ENCODE measurements at regions not wholly inside any gene's neighbourhood (a gene's known extent, or its start where the extent isn't known, plus 50 kb on each side); places are given as distances from the start of the nearest gene placed in this dataset.

DNA sequence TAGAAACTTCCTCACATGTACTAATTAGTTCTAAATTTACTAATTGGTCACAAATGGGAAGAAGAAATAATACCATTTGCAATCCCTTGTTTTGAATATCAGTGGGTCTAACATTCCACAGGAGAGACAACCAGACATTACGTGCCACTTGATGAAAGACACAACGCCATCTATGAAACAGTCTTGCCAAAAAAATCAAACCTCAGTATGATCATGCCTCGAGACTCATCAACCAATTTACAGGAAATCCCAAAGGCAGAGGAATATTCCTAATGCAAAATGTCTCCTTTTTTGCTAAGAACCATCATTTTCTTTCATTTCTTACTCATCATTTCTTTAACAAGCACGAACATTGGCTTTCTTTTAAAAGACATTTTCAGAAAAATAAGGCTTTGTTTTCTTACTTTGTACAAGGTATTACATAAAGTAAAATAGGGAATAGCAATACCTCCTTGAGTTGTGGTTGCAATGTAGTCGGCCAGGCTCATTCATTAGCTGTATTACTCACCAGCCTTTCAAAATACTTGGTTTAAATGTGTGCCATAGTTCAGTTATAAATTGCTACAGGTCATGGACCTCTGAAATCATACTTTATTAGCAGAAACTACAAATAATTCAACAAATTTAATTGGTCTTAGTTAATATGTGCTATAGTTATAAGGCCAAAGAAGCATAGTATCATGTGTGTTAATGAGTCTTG, 436.2 kb upstream of the FLRT2 start:
- peak; percentile 66 for DNase-seq (ENCODE audit: low read depth, low spot score)

DNA sequence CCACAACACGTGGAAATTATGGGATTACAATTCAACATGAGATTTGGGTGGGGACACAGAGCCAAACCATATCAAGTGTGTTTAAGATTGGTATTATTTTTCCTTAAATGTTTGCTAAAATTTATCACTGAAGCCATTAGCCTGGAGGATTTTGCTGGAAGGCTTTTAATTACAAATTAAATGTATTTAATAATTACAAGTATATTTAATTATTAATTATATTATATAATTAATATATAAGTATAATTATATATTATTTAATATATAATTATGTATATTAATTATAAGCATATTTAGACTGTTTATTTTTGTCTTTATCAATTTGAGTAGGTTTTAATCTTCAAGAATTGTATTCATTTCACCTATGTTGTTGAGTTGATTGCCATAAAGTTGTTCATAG, 427.4 kb upstream of the FLRT2 start:
- DNase-seq (ENCODE audit: low read depth, low spot score), result no peak

DNA sequence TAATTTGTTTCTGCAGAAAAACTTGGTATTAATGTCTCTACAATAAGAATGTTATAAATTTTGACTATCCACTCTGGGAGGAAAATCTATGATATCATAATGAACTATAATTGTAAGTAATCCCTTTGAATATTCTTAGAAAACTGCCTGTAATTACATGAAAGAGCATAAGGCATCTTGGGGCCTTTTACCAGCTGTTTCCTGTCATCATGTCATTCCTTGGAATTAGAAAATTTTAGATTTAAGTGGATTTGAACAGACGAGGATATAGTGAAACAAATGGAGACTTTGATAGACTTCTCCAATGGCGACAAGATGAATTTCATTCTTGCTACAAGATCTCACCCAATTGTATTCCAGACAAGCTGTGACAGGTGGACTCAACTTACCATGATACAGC, 423.4 kb upstream of the FLRT2 start:
- DNase-seq (ENCODE audit: low read depth, low spot score), result no peak

DNA sequence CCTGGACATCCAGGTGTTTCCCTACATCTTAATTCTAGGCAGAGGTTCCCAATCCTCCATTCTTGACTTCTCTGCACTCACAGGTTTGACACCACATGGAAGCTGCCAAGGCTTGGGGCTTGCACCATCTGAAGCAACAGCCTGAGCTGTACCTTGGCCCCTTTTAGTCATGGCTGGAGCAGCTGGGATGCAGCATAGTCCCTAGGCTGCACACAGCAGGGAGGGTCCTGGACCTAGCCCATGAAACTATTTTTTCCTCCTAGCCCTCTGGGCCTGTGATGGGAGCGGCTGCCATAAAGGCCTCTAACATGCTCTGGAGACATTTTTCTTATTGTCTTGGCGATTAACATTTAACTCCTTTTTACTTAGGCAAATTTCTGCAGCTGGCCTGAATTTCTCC, 417.2 kb upstream of the FLRT2 start:
- no peak for DNase-seq (ENCODE audit: low read depth, low spot score)

DNA sequence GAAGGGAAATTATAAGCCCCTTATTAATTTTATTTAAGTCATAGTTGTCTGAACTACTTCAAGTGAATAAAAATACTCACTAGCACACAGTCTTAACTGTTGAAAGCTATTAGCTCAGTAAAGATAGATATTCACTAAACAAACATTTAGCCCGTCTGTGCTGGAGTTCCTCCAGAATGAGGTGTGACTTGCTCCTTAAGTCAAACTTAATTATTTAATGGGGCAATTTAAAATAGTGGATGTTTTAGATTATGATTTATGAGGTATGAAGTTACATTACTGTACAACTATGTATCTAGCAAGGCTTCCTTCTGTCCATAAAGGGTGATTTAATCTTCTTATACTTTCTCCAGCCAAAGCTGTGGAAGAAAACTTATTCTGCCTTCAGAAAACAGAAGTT, 414.0 kb upstream of the FLRT2 start:
- DNase-seq (ENCODE audit: low read depth, low spot score), result no peak

DNA sequence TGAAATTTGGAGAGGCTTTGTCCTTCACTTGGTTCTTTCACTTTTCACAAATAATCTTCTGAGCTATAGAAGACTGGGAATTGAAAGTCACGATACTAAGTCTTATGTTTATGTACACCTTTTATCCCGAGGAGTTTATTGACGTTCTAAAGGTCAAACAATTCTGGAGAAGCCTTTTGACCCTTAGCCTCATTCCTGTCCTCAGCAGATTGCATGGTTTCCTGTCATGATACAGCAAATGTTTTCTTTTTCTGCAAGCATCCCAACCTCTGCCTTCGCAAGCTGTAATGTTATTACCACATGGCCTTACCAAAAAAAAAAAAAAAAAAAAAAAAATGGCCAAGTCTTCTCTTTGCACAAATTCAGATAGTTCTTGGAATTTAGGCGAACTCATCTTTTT, 411.7 kb upstream of the FLRT2 start:
- no peak for DNase-seq (ENCODE audit: low read depth, low spot score)

DNA sequence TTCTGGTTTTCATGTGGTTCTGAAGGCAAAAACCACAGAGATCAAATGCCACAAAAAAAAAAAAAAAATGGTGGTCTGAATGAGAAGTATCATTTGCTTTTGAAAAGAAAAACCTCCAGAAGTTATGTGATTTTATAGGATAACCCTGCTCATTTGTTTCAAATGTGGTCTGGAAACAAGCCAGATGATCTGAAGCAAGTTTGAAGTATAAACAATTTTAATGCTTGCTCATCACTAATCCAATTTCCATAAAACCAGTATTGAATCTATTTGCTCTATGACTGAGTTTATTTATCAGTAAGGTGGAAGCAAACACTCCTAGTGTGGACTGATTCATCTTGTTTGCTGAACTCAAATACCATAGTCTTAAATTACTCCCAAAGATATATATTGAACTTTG, 407.3 kb upstream of the FLRT2 start:
- DNase-seq (ENCODE audit: low read depth, low spot score), result peak; percentile 66

DNA sequence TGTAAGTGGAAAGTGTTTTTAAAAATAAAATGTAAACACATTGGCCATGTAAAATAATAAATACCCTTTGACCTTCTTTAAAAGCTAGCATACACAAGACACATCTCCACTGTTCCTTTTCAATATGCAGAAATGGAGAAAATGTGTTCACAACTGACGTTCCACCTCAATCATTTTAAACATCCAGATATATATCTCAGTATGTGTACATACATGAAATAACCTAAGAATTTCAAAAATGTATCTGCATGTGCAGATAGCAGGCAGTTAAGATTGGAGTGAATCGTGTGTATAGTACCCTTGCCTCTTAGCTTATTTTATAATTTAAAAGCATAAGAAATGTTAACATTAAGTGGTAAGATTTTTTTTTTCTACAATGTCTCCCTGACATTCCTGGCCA, 406.2 kb upstream of the FLRT2 start:
- DNase-seq (ENCODE audit: low read depth, low spot score), result no peak

DNA sequence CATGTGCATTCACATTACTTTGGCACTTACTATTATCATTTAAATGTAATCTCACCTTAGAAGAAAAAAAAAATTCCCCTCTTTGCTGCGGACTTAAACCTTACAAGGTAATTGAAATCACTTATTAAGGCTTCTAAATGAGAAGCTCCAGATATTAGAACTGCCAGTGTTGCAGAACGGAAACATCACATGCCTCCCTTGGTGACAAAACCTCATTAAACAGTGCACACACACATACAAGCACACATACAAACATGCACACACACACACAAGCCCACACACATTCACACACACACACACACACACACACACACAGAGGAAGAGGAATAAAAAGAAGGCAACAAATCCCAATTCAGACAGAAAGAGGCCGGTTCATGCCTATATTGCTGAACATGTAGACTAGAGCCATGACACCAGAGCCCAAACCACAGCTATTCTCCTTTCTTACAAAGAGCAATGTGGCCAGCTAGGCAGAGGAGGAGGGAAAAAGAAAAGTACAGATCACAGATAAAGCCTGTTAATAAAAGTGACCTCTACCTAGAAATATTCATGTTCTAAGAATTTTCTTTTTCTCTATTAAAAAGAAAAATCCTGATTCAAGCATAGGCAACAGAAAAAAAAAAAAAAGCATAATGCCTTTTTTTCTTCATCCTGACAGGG, 405.2 kb upstream of the FLRT2 start:
- peak; percentile 33 for DNase-seq (ENCODE audit: low read depth, low spot score)

DNA sequence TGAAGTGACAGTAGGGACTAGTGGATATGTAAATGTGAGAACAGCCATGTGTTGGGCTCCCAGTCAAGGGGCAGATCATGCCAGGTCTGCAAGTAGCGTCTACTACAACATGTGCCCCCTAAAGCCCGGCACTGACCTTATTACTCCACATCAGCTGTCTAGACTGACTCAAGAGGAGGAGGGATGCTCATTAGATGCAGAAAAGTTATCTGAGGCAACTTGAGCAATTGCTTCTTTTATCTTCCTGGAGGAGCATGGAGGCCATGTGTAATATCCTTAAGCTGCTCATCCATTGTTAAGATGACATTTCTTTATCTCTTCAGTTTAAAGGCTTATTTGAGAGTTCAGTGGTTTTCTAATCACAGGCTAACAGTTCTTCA, 404.7 kb upstream of the FLRT2 start:
- no peak for DNase-seq (ENCODE audit: low read depth, low spot score)

DNA sequence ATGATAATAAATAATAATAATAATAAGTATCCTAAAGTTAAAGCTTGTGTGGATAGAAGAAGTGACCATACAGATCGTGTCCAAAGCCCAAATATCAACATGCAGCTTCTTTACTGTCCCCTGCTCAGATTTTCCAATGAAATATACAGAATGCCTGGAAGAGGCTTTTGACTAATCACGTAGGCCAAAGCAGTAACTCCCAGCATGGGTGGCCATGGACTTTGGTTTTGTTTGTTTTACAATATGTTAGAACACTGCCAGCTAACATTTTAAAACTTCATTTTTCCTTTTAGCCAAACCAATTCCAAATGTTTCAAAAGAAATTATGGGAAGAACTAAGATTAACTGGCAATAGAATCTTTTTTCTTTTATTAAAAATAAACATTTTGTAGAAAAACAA, 400.0 kb upstream of the FLRT2 start:
- no peak for DNase-seq (ENCODE audit: low read depth, low spot score)

DNA sequence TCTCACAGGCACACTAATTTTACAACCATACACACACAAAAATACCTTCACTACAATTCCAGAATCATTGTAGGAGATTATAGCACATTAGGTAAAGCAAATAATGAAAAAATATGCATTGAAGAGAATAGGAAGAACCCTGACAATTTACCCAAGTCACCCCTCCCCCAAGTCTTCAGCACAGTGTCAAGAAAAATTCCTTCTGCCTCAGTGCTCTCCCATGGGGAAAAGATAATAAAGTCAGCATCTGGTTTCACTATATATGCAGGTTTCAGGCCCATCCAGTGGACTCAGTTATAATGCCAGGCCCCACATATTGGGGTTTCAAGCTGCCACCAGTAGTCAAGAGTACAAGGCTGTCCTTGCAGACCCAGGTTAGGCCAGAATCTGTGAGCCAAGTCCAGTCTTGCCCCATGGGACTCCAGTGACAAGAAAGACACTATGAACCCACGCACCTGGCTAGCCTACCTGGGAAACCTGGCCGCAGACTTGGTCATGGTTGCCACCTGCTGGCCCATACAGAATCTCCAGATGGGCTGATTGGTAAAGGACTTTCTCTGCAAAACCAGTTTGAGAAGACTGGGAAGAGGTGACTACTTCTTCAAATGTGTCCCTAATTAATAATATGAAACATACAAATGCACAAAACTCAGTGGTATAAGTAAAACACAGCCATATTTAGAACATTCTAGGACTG, 398.6 kb upstream of the FLRT2 start:
- DNase-seq (ENCODE audit: low read depth, low spot score), result no peak

DNA sequence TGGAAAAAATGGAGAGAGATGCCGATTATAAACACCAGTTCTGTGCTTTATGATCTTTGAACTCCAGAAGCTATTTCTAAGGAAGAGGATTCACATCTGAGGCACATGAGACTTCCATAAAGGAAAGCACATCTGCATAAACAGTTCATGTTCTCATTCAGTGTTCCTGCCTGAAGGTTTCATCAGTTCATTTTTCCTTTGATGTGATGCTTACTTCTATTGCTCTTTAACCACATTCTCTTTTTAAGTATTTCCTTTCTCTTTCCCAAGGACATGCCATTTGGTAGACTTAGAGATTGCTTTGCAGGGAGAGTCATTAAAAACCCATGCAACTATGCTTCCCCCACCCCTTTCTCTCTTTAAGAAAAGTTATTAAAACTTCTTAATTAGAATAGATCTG, 387.0 kb upstream of the FLRT2 start:
- DNase-seq (ENCODE audit: low read depth, low spot score), result no peak

DNA sequence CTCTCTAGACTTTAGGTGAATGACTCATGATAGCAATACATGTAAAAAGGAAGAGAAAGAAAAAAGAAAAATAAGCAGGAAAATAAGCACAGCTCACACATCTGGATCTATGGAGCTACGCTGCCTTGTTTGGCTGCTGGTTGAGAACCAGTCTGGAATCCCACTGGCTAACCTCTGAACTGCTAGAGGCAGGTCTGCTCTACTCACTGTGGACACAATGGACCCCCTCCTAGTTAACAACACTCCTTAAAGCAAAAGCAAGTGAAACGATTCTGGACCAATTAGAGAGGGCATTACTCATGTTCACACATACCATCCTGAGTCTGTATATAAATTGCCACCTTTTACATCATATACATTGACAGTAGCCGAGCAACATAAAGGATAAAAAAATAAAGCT, 383.2 kb upstream of the FLRT2 start:
- no peak for DNase-seq (ENCODE audit: low read depth, low spot score)

DNA sequence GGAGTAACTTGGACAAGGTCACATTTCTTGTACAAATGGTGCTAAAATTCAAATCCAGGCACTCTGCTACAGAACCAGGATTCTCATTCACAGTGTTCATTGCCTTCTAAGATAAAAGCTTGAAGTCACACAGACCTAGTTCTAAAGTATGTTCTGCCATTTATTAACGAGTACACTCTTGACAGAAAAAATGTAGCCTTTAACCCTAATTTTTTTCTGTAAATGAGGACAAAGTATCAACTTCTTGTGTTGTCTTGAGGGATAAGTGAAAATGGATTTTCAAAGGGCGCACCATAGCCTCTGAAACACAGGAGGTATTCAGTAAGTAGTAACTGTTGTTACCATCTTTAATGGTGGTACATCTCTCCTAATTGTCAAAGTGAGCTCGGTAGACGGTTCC, 379.8 kb upstream of the FLRT2 start:
- DNase-seq (ENCODE audit: low read depth, low spot score), result no peak

DNA sequence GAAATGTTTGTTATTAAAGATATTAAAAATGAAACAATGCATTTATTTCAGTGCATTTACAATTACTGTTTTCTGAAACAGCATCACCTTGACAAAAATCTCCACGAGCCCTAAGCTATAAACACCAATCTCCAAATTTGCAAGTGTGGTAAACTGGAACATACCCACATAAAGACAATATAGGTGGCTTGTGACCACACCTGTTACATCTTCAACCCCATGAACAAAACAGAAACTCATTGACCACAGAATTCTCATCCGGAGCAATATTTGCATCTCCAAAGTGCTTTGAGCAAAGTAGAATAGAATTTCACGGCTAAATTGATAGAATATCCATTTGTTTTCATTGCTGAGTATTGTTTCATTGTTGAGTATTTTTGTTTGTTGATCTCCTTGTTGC, 375.2 kb upstream of the FLRT2 start:
- no peak for DNase-seq (ENCODE audit: low read depth, low spot score)

DNA sequence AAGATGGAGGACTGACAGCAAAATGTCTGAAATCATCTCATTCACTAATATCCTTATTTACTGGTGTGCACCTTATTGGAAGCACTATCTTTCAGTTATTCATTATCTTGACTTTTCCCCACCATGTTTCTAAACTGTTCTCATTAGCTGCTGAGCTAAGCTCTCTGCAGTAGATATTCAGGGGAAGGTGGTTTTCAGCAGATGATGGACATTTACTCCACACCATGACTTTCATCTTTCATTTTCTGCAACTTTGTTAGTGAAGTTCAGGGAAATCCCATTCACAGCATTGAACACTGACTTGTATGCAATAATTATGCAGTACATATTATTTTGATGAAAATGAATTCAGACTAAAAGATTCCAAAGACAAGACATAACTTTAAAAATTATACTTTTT, 373.6 kb upstream of the FLRT2 start:
- no peak for DNase-seq (ENCODE audit: low read depth, low spot score)

DNA sequence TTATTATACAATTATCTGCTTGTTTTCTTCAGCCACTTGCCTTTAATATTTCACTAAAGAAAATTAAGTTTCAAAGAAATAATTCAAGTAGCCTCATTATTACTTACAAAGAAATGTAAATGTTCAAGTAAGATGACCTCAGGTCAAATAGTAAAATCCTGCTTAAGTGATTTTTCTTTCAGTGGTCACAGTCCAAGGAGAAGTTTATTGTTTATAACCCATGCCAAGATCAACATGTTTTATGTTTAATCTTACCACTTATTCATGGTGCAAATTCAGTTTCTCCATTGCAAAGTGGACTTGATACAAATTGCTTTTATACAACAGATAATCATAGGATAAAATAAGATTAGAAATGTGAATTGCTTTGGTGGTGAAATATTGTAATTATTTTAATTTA, 370.2 kb upstream of the FLRT2 start:
- DNase-seq (ENCODE audit: low read depth, low spot score), result no peak

DNA sequence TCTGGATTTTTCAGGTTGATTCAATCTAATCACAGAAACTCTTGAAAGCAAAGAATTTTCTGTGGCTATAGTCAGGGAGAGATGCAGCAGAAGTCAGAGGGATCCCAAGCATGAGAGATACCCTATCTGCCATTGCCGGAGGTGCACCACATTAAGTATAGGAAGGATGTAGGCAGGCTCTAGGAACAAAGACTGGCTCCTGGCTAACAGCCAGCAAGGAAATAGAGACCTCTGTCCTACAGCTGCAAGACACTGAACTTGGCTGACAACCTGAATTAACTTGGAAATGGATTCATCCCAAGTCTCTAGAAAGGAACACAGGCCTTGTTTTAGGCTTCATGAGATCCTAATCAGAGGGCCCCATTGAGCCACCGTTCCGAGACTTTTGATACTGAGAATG, 364.9 kb upstream of the FLRT2 start:
- no peak for DNase-seq (ENCODE audit: low read depth, low spot score)

DNA sequence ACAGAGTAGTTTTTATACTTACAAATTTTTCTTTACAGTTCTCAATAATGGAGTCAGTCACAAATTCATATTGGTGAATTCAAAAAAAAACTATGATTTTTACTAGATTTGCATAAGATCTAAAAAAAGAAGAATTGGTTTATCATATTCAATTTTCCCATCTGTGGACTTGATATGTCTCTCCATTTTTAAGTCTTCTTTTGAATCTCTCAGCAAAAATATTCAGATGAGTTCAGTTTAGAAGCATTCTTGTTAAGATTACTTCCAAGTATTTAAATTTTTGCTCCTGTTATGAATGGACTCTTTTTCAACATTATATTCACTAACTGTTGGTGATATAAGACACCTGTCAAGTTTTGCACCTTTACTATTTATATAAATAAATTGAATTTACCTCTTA, 360.6 kb upstream of the FLRT2 start:
- no peak for DNase-seq (ENCODE audit: low read depth, low spot score)

DNA sequence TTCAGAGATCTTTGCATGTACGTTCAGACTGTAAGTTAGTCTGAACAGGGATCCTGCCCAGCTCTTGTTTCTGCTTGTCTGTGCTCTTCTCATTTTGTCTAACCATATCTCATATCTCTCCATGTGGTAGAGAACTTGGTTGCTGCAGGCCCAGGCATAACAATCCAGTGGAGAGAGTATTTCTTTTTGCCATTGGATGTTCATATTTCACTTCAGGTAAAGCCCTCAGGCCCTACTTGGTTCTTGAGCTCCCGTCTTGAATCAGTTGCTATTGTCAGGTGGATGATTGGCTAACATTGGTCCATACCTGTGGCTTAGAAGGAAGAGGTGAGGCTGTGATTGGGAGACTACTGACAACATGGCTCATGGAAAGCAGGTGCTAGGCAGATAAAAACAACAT, 357.7 kb upstream of the FLRT2 start:
- no peak for DNase-seq (ENCODE audit: low read depth, low spot score)

DNA sequence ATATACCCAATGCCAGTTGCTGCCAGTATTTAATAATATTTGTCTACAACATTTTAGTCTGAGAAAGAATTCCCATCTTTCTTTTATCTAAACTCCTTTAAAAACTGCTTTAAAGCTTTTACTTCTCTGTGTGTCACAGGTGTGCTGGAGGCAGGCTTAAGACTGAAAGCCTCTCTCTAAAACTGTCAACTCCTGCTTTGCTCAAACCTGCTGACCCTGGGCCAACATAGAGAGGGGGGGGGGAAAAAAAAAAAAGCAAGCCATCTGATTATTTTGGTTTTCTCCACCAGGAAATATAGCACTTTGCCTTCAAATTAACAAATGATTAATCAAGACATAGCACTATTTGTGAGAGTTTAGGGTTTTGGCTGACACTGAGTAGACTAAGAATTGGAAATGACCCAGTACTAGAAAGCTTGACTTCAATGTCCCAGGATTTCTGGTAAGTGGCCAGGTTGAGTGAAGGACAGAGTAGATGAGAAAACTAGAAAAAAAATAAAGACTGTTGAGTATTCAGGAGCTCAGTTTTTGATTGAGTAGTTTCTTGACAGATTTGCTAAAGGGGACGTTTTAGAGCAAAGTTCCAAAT, 357.0 kb upstream of the FLRT2 start:
- no peak for DNase-seq (ENCODE audit: low read depth, low spot score)

DNA sequence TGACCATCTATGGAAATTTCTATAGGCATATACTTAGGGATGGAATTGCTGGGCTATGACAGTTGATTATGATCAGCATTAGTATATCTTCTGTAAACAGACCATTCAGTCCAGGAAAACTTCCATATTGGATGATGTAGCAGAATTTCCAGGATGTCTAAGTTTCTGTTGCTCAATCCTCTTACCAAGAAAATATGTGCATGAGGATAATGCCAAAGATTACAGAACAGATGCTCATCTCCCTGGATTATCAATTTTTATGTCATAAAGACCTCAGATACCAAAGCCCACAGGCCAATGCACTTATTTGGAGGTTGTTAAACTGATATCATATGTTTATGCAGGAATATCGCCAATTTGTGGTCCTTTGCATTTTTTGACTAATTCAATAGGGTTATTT, 354.4 kb upstream of the FLRT2 start:
- no peak for DNase-seq (ENCODE audit: low read depth, low spot score)

Data from astrocyte of the hippocampus (primary cell).